ENCODE measurements at regions not wholly inside any gene's neighbourhood (a gene's known extent, or its start where the extent isn't known, plus 50 kb on each side); places are given as distances from the start of the nearest gene placed in this dataset.

DNA sequence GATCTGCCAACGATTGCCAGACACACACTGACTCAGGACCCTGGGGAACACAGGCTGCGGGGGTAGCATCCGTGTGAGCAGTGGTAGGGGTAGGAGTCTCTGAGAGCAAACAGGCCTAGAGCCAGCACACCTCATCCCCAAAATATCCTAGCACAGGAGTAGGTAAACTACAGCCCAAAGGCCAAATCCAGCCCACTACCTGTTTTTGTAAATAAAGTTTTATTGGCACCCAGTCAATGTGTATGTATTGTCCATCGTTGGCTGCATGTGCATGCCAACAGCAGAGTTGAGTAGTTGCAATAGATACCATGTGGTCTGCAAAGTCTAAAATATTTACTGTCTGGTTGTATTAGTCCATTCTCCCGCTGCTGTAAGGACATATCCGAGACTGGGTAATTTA, 55.5 kb upstream of the GPRC5B start:
- DNase-seq (ENCODE audit: extremely low read depth, low read depth), result no peak
- TF ChIP-seq, protein P1, sequence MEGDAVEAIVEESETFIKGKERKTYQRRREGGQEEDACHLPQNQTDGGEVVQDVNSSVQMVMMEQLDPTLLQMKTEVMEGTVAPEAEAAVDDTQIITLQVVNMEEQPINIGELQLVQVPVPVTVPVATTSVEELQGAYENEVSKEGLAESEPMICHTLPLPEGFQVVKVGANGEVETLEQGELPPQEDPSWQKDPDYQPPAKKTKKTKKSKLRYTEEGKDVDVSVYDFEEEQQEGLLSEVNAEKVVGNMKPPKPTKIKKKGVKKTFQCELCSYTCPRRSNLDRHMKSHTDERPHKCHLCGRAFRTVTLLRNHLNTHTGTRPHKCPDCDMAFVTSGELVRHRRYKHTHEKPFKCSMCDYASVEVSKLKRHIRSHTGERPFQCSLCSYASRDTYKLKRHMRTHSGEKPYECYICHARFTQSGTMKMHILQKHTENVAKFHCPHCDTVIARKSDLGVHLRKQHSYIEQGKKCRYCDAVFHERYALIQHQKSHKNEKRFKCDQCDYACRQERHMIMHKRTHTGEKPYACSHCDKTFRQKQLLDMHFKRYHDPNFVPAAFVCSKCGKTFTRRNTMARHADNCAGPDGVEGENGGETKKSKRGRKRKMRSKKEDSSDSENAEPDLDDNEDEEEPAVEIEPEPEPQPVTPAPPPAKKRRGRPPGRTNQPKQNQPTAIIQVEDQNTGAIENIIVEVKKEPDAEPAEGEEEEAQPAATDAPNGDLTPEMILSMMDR (IDR thresholded peaks at IDR 0.05; ENCODE audit: low read depth, low read length, missing control alignments), result no peak
- no peak overlapping the region for H3K4me3 ChIP-seq (replicated peaks; ENCODE audit: low read depth, low read length)

DNA sequence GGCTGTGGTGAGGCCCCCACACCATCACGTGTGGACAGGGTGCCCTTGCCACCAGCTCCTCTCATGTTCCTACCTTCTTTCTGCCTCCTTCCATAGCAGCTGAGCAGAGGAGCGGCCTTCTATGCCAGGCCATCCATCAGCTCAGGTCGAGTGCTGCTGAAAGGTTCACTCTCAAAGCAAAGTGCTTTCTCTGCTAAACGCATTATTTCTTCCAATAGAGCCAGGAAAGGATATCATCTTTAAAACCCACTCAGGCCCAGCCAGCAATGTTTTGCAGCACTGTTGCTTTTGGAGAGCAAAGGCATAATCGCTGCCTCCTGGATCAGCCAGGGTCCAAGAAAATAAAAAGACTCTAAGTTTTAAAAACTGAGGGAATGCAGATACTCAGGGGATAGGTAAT, 54.9 kb upstream of the GPRC5B start:
- TF ChIP-seq, protein P1 (IDR thresholded peaks at IDR 0.05; ENCODE audit: low read depth, low read length, missing control alignments), result no peak

DNA sequence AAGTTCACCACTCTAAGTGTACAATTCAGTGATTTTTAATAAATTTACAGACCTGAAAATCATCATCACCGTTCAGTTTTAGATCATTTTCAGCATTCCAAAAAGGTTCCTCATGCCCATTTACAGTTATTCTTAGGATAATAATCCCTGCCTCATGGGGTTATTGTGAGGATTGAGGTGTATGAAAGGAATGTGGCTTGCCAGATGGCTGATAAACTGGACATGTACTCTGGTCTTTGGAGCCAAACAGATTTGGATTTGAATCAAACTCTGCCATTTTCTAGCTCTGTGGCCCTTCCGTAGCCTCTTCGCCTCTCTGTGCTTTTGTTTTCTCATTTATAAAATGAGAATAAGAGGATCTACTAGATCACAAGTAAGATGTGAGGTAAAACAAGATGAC, 53.9 kb upstream of the GPRC5B start:
- no peak overlapping the region for H3K4me3 ChIP-seq (replicated peaks; ENCODE audit: low read depth, low read length)
- TF ChIP-seq, protein P1 (IDR thresholded peaks at IDR 0.05; ENCODE audit: low read depth, low read length, missing control alignments), result no peak
- DNase-seq (ENCODE audit: extremely low read depth, low read depth), result no peak

More for the DNA sequence above, 54.9 kb upstream of the GPRC5B start:
- no peak for DNase-seq (ENCODE audit: extremely low read depth, low read depth)
- no peak overlapping the region for H3K4me3 ChIP-seq (replicated peaks; ENCODE audit: low read depth, low read length)

GRCh38 chr16:19936441-19936840, 51.8 kb upstream of the GPRC5B start:
- DNase-seq (ENCODE audit: extremely low read depth, low read depth), result no peak
- TF ChIP-seq, protein P1 (IDR thresholded peaks at IDR 0.05; ENCODE audit: low read depth, low read length, missing control alignments), result no peak
- H3K4me3 ChIP-seq (replicated peaks; ENCODE audit: low read depth, low read length), result no peak overlapping the region

GRCh38 chr16:19935694-19936093, 51.0 kb upstream of the GPRC5B start:
- no peak overlapping the region for H3K4me3 ChIP-seq (replicated peaks; ENCODE audit: low read depth, low read length)
- DNase-seq (ENCODE audit: extremely low read depth, low read depth), result no peak
- TF ChIP-seq, protein P1 (IDR thresholded peaks at IDR 0.05; ENCODE audit: low read depth, low read length, missing control alignments), result no peak
